Upper lobe of right lung (tissue), 1 donor: ENCODE measurements at regions not wholly inside any gene's neighbourhood (a gene's known extent, or its start where the extent isn't known, plus 50 kb on each side); places are given as distances from the start of the nearest gene placed in this dataset.

Experiments
- ATAC-seq: fragments of 200-7000 bp; cut with Tn5 transposase; one replicate; pipeline ENCODE4 v1.9.1; 2020; ENCODE audit warnings: mild to moderate bottlenecking, moderate library complexity
- DNase-seq: peaks from one replicate; pipeline ENCODE4 v3.0.0-alpha.2; 2020
- H3K27ac ChIP-seq: fragments of 200-600 bp; one replicate; pipeline ENCODE4 v1.8.0; 2022
- H3K27me3 ChIP-seq: fragments of 200-600 bp; one replicate; pipeline ENCODE4 v1.8.0; 2022; ENCODE audit warnings: mild to moderate bottlenecking
- H3K36me3 ChIP-seq: fragments of 200-600 bp; one replicate; pipeline ENCODE4 v1.8.0; 2022
- H3K4me1 ChIP-seq: fragments of 200-600 bp; one replicate; pipeline ENCODE4 v1.8.0; 2022
- H3K4me3 ChIP-seq: fragments of 200-600 bp; one replicate; pipeline ENCODE4 v1.8.0; 2022; ENCODE audit warnings: mild to moderate bottlenecking
- H3K9me3 ChIP-seq: fragments of 200-600 bp; one replicate; pipeline ENCODE4 v1.8.0; 2022
- intact Hi-C: fragments of 100-400 bp; cut with DNase I; formaldehyde crosslinking; loops from one replicate; pipeline ENCODE4 v1.11.0; 2022
- TF ChIP-seq, protein P1 (sequence below): fragments of 200-600 bp; IDR thresholded peaks from one replicate; pipeline ENCODE4 v1.8.0; 2022; ENCODE audit warnings: antibody characterized with exemption
- donor health status: DM: no; HTN: yes; CAD: no; lungs with severe emphysema.

DNA sequence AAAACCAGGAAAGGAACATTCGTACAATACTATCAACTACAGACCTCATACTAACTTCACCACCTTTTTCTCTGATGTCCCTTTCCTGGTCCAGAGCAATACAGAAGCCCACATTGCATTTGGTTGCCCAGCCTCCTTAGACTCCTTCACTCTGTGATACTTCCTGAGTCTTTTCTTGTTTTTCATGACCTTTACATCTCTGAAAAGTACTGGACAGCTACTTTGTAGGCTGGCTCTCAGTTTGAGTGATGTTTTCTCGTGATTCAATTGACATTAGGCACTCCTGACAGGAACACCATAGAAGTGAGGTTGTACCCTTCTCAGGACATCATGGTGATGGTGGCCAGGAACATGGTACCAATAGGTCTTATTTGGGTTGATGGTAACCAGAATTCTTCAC lies 185.9 kb upstream of the SLC39A10 start:
- H3K4me1 ChIP-seq, result no peaks in the 10 kb centered on the region
- DNase-seq, result no peak
- no peaks in the 10 kb centered on the region for H3K36me3 ChIP-seq
- intact Hi-C loops, result no loop called here
- ATAC-seq, result no peak
- H3K4me3 ChIP-seq, result no peak overlapping the region
- H3K9me3 ChIP-seq, result no peaks in the 10 kb centered on the region
- no peaks in the 10 kb centered on the region for H3K27me3 ChIP-seq
- TF ChIP-seq, protein P1, sequence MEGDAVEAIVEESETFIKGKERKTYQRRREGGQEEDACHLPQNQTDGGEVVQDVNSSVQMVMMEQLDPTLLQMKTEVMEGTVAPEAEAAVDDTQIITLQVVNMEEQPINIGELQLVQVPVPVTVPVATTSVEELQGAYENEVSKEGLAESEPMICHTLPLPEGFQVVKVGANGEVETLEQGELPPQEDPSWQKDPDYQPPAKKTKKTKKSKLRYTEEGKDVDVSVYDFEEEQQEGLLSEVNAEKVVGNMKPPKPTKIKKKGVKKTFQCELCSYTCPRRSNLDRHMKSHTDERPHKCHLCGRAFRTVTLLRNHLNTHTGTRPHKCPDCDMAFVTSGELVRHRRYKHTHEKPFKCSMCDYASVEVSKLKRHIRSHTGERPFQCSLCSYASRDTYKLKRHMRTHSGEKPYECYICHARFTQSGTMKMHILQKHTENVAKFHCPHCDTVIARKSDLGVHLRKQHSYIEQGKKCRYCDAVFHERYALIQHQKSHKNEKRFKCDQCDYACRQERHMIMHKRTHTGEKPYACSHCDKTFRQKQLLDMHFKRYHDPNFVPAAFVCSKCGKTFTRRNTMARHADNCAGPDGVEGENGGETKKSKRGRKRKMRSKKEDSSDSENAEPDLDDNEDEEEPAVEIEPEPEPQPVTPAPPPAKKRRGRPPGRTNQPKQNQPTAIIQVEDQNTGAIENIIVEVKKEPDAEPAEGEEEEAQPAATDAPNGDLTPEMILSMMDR, result no peak
- no peak overlapping the region for H3K27ac ChIP-seq

DNA sequence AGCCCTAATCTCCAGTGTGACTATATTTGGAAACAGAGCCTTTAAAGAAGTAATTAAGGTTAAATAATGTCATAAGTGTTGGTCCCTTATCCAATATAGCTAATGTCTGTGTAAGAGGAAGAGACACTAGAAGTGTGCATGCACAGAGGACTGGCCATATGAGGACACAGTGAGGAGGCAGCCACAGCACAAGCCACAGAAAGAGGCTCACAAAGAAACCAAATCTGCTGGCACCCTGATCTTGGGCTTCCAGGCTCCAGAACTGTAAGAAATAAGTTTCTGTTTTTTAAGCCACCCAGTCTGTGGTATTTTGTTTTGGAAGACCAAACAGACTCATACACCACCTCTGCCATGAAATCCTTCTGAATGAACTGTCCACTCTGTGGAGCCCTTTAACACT lies 186.4 kb upstream of the SLC39A10 start:
- Histone ChIP-seq H3K27me3 (no peaks in the 10 kb centered on the region), H3K4me3 (no peak overlapping the region), H3K27ac (no peak overlapping the region), H3K36me3 (no peaks in the 10 kb centered on the region), H3K9me3 (no peaks in the 10 kb centered on the region), H3K4me1 (no peaks in the 10 kb centered on the region)
- no peak for ATAC-seq
- intact Hi-C loops, result no loop called here
- TF ChIP-seq, protein P1, result no peak
- no peak for DNase-seq

DNA sequence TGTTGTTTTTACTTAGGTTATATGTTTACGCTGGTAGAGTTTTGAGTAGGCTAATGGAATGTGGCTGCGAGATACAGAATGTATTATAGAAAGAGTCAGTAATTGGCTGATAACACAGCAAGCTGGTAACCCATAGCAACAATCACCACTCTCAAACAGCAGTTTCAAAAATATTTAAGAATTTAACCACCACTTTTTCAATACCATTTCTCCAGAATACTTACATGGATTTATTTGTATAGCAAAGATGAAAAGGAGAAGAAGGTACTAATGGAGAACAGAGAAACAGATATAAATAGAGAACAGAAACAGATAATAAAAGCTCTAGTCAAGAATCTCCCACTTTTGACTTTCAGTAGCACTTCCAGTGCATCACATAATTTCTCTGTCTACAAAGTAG lies 188.3 kb upstream of the SLC39A10 start:
- intact Hi-C loops, result no loop called here
- no peak for DNase-seq

DNA sequence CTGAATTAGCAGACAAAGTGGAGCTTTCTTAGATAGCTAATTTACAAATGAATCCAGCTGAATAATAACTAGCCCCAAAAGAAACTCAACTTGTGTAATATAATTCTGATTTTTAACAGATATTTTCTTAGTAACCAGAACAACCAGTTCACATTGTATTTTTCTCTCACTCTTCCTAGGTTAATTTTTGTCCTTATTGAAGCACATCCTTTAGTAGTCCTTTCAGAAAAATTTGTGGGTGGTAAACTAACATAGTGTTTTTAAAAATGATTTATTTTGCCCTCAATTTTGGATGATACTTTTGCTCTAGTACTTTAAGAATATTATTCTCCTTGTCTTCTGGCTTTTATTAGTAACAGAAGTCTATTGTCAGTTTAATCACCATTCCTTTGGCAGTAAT lies 190.6 kb upstream of the SLC39A10 start:
- Histone ChIP-seq H3K4me1 (no peaks in the 10 kb centered on the region), H3K4me3 (no peak overlapping the region), H3K9me3 (no peaks in the 10 kb centered on the region), H3K36me3 (no peaks in the 10 kb centered on the region), H3K27me3 (no peaks in the 10 kb centered on the region), H3K27ac (no peak overlapping the region)
- TF ChIP-seq, protein P1, result no peak
- ATAC-seq, result no peak
- no peak for DNase-seq
- intact Hi-C loops, result no loop called here

More for the DNA sequence above, 188.3 kb upstream of the SLC39A10 start:
- H3K4me1 ChIP-seq, result no peaks in the 10 kb centered on the region
- TF ChIP-seq, protein P1, result no peak
- H3K4me3 ChIP-seq, result no peak overlapping the region
- H3K9me3 ChIP-seq, result no peaks in the 10 kb centered on the region
- no peak overlapping the region for H3K27ac ChIP-seq
- H3K27me3 ChIP-seq, result no peaks in the 10 kb centered on the region
- no peaks in the 10 kb centered on the region for H3K36me3 ChIP-seq
- no peak for ATAC-seq

DNA sequence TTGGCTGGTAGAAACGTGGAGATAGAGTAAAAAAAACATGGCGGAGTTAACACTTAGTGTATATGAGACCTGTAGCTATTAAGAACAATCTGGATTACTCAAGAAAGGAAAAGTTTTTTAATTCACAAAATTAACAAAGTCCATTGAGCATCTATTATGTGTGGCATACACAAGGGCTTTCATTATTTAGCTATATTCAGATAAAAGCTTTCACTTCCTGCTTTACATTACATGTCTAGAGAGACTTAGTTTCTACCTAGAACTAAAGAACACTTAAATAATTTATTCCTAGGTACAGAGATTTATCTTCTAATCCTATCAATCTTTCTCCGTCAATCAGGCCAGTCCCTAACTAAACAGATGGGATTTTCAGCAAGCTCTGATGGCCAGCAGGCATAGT lies 196.0 kb upstream of the SLC39A10 start:
- Histone ChIP-seq H3K4me1 (no peaks in the 10 kb centered on the region), H3K27me3 (no peaks in the 10 kb centered on the region), H3K27ac (no peak overlapping the region), H3K36me3 (no peaks in the 10 kb centered on the region), H3K9me3 (no peaks in the 10 kb centered on the region), H3K4me3 (no peak overlapping the region)
- no peak for DNase-seq
- TF ChIP-seq, protein P1, result no peak
- ATAC-seq, result no peak
- intact Hi-C loops, result no loop called here

DNA sequence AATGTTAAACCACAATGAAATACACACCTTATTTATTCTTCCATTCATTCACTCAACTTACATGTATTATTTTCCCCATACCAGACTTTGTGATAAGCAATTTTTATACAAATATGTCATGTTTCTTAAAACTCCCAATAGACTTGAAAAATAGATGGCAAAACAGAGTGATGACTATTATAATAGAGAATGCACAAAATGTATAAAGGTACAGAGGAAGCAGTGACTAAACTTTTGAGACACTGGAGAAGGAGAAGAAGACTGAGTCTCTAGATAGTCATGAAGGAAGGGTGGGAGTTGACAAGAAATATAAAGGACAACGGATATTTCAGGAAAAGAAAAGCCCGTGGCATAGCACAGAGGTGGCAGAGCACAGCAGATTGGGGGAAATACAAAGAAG lies 198.1 kb upstream of the SLC39A10 start:
- Histone ChIP-seq H3K4me3 (no peak overlapping the region), H3K4me1 (no peaks in the 10 kb centered on the region), H3K27ac (no peak overlapping the region), H3K27me3 (no peaks in the 10 kb centered on the region), H3K9me3 (no peaks in the 10 kb centered on the region), H3K36me3 (no peaks in the 10 kb centered on the region)
- intact Hi-C loops, result no loop called here
- TF ChIP-seq, protein P1, result no peak
- DNase-seq (no peak), ATAC-seq (no peak)
